ENCODE measurements at regions not wholly inside any gene's neighbourhood (a gene's known extent, or its start where the extent isn't known, plus 50 kb on each side); places are given as distances from the start of the nearest gene placed in this dataset.

- no peak for DNase-seq (ENCODE audit: low read depth, low spot score)
- H3K27me3 Mint-ChIP-seq (ENCODE audit: low read depth): no peaks in the 10 kb centered on the region
- TF ChIP-seq CTCF (conservative IDR thresholded peaks at IDR 0.05): no peak
- no peak overlapping the region for H3K4me3 Mint-ChIP-seq
- no peak overlapping the region for H3K27ac Mint-ChIP-seq (ENCODE audit: unreplicated experiment)
- H3K4me1 Mint-ChIP-seq: peaks cover 13% of the 10 kb centered on the region
- H3K36me3 Mint-ChIP-seq (ENCODE audit: low read depth): no peaks in the 10 kb centered on the region
- no peaks in the 10 kb centered on the region for H3K9me3 Mint-ChIP-seq
Observed at GRCh38 chr4:57318703-57319102, 208.5 kb upstream of the IGFBP7 start.

- TF ChIP-seq CTCF (conservative IDR thresholded peaks at IDR 0.05): no peak
- Mint-ChIP-seq H3K9me3 (peaks cover 6% of the 10 kb centered on the region), H3K27me3 (ENCODE audit: low read depth) (peaks cover 3% of the 10 kb centered on the region), H3K27ac (ENCODE audit: unreplicated experiment) (no peak overlapping the region), H3K4me3 (no peak overlapping the region), H3K4me1 (no peaks in the 10 kb centered on the region), H3K36me3 (ENCODE audit: low read depth) (no peaks in the 10 kb centered on the region)
- DNase-seq (ENCODE audit: low read depth, low spot score): no peak
Observed at GRCh38 chr4:57314636-57315035, 204.5 kb upstream of the IGFBP7 start.

GRCh38 chr4:57312296-57312695 is 202.1 kb upstream of the IGFBP7 start:
- Mint-ChIP-seq H3K27ac (ENCODE audit: unreplicated experiment) (no peak overlapping the region), H3K27me3 (ENCODE audit: low read depth) (peaks cover 5% of the 10 kb centered on the region), H3K9me3 (peaks cover 6% of the 10 kb centered on the region), H3K4me1 (no peaks in the 10 kb centered on the region), H3K36me3 (ENCODE audit: low read depth) (no peaks in the 10 kb centered on the region), H3K4me3 (no peak overlapping the region)
- DNase-seq (ENCODE audit: low read depth, low spot score): no peak
- no peak for TF ChIP-seq CTCF (conservative IDR thresholded peaks at IDR 0.05)

- peaks cover 10% of the 10 kb centered on the region for H3K9me3 Mint-ChIP-seq
- no peak overlapping the region for H3K27ac Mint-ChIP-seq (ENCODE audit: unreplicated experiment)
- no peak overlapping the region for H3K4me3 Mint-ChIP-seq
- H3K36me3 Mint-ChIP-seq (ENCODE audit: low read depth): no peaks in the 10 kb centered on the region
- H3K4me1 Mint-ChIP-seq: no peaks in the 10 kb centered on the region
- no peak for DNase-seq (ENCODE audit: low read depth, low spot score)
- TF ChIP-seq CTCF (conservative IDR thresholded peaks at IDR 0.05): no peak
- H3K27me3 Mint-ChIP-seq (ENCODE audit: low read depth): peaks cover 5% of the 10 kb centered on the region
Observed at GRCh38 chr4:57309658-57310057, 199.5 kb upstream of the IGFBP7 start.

- DNase-seq (ENCODE audit: low read depth, low spot score): no peak
- H3K27ac Mint-ChIP-seq (ENCODE audit: unreplicated experiment): no peak overlapping the region
- no peak for TF ChIP-seq CTCF (conservative IDR thresholded peaks at IDR 0.05)
- H3K36me3 Mint-ChIP-seq (ENCODE audit: low read depth): no peaks in the 10 kb centered on the region
- no peaks in the 10 kb centered on the region for H3K4me1 Mint-ChIP-seq
- peaks cover 10% of the 10 kb centered on the region for H3K9me3 Mint-ChIP-seq
- no peak overlapping the region for H3K4me3 Mint-ChIP-seq
- peaks cover 5% of the 10 kb centered on the region for H3K27me3 Mint-ChIP-seq (ENCODE audit: low read depth)
Observed at GRCh38 chr4:57308301-57308700, 198.1 kb upstream of the IGFBP7 start.

- H3K4me3 Mint-ChIP-seq: no peak overlapping the region
- H3K27ac Mint-ChIP-seq (ENCODE audit: unreplicated experiment): no peak overlapping the region
- no peak for DNase-seq (ENCODE audit: low read depth, low spot score)
- peaks cover 9% of the 10 kb centered on the region for H3K9me3 Mint-ChIP-seq
- peaks cover 7% of the 10 kb centered on the region for H3K36me3 Mint-ChIP-seq (ENCODE audit: low read depth)
- H3K4me1 Mint-ChIP-seq: peaks cover 5% of the 10 kb centered on the region
- TF ChIP-seq CTCF (conservative IDR thresholded peaks at IDR 0.05): no peak
- peaks cover 2% of the 10 kb centered on the region for H3K27me3 Mint-ChIP-seq (ENCODE audit: low read depth)
Observed at GRCh38 chr4:57305836-57306235, 195.7 kb upstream of the IGFBP7 start.

All from neural crest cell (in vitro differentiated cells).